ENCODE measurements at regions not wholly inside any gene's neighbourhood (a gene's known extent, or its start where the extent isn't known, plus 50 kb on each side); places are given as distances from the start of the nearest gene placed in this dataset.

- intact Hi-C loops (cut with micrococcal nuclease): no loop called here
- no peaks in the 10 kb centered on the region for H3K4me1 ChIP-seq
- H3K27me3 ChIP-seq (ENCODE audit: low read depth): no peaks in the 10 kb centered on the region
- H3K4me3 ChIP-seq: no peak overlapping the region
- H3K27ac ChIP-seq (replicated peaks): no peak overlapping the region
- H3K36me3 ChIP-seq: no peaks in the 10 kb centered on the region
- DNase-seq: no peak
- TF ChIP-seq CTCF (IDR thresholded peaks at IDR 0.05; ENCODE audit: borderline replicate concordance): no peak
- H3K9me3 ChIP-seq (replicated peaks): peaks cover 6% of the 10 kb centered on the region
Measured at GRCh38 chr6:104411302-104411701, 448.4 kb downstream of the HACE1 start.

- Histone ChIP-seq H3K27ac (replicated peaks) (no peak overlapping the region), H3K27me3 (ENCODE audit: low read depth) (no peaks in the 10 kb centered on the region), H3K9me3 (replicated peaks) (peaks cover 6% of the 10 kb centered on the region), H3K36me3 (no peaks in the 10 kb centered on the region), H3K4me3 (no peak overlapping the region), H3K4me1 (no peaks in the 10 kb centered on the region)
- intact Hi-C loops (cut with micrococcal nuclease): no loop called here
- no peak for DNase-seq
- no peak for TF ChIP-seq CTCF (IDR thresholded peaks at IDR 0.05; ENCODE audit: borderline replicate concordance)
Measured at GRCh38 chr6:104409913-104410312, 449.8 kb downstream of the HACE1 start.

- H3K27me3 ChIP-seq (ENCODE audit: low read depth): no peaks in the 10 kb centered on the region
- H3K4me3 ChIP-seq: no peak overlapping the region
- intact Hi-C loops (cut with micrococcal nuclease): no loop called here
- no peak overlapping the region for H3K27ac ChIP-seq (replicated peaks)
- H3K9me3 ChIP-seq (replicated peaks): peaks cover 6% of the 10 kb centered on the region
- no peaks in the 10 kb centered on the region for H3K36me3 ChIP-seq
- DNase-seq: no peak
- no peak for TF ChIP-seq CTCF (IDR thresholded peaks at IDR 0.05; ENCODE audit: borderline replicate concordance)
- H3K4me1 ChIP-seq: no peaks in the 10 kb centered on the region
Measured at GRCh38 chr6:104407957-104408356, 451.8 kb downstream of the HACE1 start.

- no peak overlapping the region for H3K4me3 ChIP-seq
- TF ChIP-seq CTCF (IDR thresholded peaks at IDR 0.05; ENCODE audit: borderline replicate concordance): no peak
- no peak for DNase-seq
- intact Hi-C loops (cut with micrococcal nuclease): no loop called here
- no peaks in the 10 kb centered on the region for H3K36me3 ChIP-seq
- no peak overlapping the region for H3K27ac ChIP-seq (replicated peaks)
- peaks cover 6% of the 10 kb centered on the region for H3K9me3 ChIP-seq (replicated peaks)
- H3K27me3 ChIP-seq (ENCODE audit: low read depth): no peaks in the 10 kb centered on the region
- H3K4me1 ChIP-seq: no peaks in the 10 kb centered on the region
Measured at GRCh38 chr6:104404377-104404776, 455.3 kb downstream of the HACE1 start.

- Histone ChIP-seq H3K4me3 (no peak overlapping the region), H3K27me3 (ENCODE audit: low read depth) (no peaks in the 10 kb centered on the region), H3K4me1 (no peaks in the 10 kb centered on the region), H3K36me3 (no peaks in the 10 kb centered on the region), H3K27ac (replicated peaks) (no peak overlapping the region), H3K9me3 (replicated peaks) (no peaks in the 10 kb centered on the region)
- intact Hi-C loops (cut with micrococcal nuclease): no loop called here
- TF ChIP-seq CTCF (IDR thresholded peaks at IDR 0.05; ENCODE audit: borderline replicate concordance): no peak
- no peak for DNase-seq
Measured at GRCh38 chr6:104402572-104402971, 457.1 kb downstream of the HACE1 start.

- H3K36me3 ChIP-seq: no peaks in the 10 kb centered on the region
- no peak overlapping the region for H3K4me3 ChIP-seq
- no peak for TF ChIP-seq CTCF (IDR thresholded peaks at IDR 0.05; ENCODE audit: borderline replicate concordance)
- no peaks in the 10 kb centered on the region for H3K9me3 ChIP-seq (replicated peaks)
- H3K4me1 ChIP-seq: no peaks in the 10 kb centered on the region
- no peak for DNase-seq
- H3K27ac ChIP-seq (replicated peaks): no peak overlapping the region
- intact Hi-C loops (cut with micrococcal nuclease): no loop called here
- H3K27me3 ChIP-seq (ENCODE audit: low read depth): no peaks in the 10 kb centered on the region
Measured at GRCh38 chr6:104401926-104402325, 457.8 kb downstream of the HACE1 start.

Measured in left ventricle myocardium inferior (tissue), 1 donor.